ENCODE measurements at regions not wholly inside any gene's neighbourhood (a gene's known extent, or its start where the extent isn't known, plus 50 kb on each side); places are given as distances from the start of the nearest gene placed in this dataset.

DNA sequence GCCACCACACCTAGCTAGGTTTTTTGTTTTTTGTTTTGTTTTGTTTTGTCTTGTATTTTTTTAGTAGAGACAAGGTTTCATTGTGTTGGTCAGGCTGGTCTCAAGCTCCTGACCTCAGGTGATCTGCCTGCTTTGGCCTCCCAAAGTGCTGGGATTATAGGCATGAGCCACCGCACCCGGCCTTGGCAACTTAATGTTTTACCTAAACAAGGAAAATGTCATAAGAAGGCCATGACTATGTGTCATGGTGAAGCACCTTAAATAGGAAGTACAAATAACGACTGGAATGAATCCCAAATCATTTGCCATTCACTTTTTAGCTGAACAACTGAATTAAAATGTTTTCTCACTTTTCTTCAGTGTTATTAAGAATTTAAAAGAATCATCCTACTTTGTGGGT, 465.2 kb downstream of the KCTD12 start:
- DNase-seq (ENCODE audit: low read depth in 1 of 2, low spot score in 1 of 2), result no peak
- TF ChIP-seq, protein P1, sequence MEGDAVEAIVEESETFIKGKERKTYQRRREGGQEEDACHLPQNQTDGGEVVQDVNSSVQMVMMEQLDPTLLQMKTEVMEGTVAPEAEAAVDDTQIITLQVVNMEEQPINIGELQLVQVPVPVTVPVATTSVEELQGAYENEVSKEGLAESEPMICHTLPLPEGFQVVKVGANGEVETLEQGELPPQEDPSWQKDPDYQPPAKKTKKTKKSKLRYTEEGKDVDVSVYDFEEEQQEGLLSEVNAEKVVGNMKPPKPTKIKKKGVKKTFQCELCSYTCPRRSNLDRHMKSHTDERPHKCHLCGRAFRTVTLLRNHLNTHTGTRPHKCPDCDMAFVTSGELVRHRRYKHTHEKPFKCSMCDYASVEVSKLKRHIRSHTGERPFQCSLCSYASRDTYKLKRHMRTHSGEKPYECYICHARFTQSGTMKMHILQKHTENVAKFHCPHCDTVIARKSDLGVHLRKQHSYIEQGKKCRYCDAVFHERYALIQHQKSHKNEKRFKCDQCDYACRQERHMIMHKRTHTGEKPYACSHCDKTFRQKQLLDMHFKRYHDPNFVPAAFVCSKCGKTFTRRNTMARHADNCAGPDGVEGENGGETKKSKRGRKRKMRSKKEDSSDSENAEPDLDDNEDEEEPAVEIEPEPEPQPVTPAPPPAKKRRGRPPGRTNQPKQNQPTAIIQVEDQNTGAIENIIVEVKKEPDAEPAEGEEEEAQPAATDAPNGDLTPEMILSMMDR (IDR thresholded peaks at IDR 0.05; ENCODE audit: insufficient read depth, low read length), result no peak
- TF ChIP-seq SPI1 (IDR thresholded peaks at IDR 0.05; ENCODE audit: borderline replicate concordance, low read depth) (no peak), POLR2AphosphoS5 (IDR thresholded peaks at IDR 0.05; ENCODE audit: low read depth) (no peak), GABPA (IDR thresholded peaks at IDR 0.05; ENCODE audit: low read depth) (no peak), REST (IDR thresholded peaks at IDR 0.05; ENCODE audit: insufficient replicate concordance, low read depth) (no peak)
- no peak overlapping the region for H3K4me3 ChIP-seq (replicated peaks; ENCODE audit: insufficient read depth, low read length)
- H3K27me3 ChIP-seq (ENCODE audit: insufficient read depth, poor library complexity, severe bottlenecking), result no peaks in the 10 kb centered on the region
- no peak overlapping the region for H3K27ac ChIP-seq (replicated peaks)

DNA sequence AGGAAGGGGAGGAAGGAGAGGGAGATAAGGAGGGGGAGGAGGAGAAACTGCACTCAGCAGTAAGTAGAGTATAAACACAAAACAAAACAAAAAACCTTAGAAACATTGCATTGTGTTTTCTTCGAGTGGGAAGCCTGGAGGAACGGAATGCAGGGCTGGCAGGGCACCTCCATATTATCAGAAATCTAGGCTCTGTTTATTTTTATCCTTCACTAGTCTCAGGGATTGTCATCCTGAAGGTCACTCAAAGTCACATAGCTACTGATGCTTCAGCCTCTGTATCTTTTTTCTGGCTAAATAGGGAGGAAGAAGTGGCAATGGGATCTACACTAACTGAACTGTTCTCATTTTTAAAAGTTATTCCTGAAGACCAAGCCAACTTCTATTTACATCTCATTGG, 467.8 kb downstream of the KCTD12 start:
- DNase-seq (ENCODE audit: low read depth in 1 of 2, low spot score in 1 of 2), result no peak
- no peak overlapping the region for H3K4me3 ChIP-seq (replicated peaks; ENCODE audit: insufficient read depth, low read length)
- no peak overlapping the region for H3K27ac ChIP-seq (replicated peaks)
- no peaks in the 10 kb centered on the region for H3K27me3 ChIP-seq (ENCODE audit: insufficient read depth, poor library complexity, severe bottlenecking)
- TF ChIP-seq REST (IDR thresholded peaks at IDR 0.05; ENCODE audit: insufficient replicate concordance, low read depth), result no peak
- no peak for TF ChIP-seq SPI1 (IDR thresholded peaks at IDR 0.05; ENCODE audit: borderline replicate concordance, low read depth)
- no peak for TF ChIP-seq POLR2AphosphoS5 (IDR thresholded peaks at IDR 0.05; ENCODE audit: low read depth)
- TF ChIP-seq, protein P1 (IDR thresholded peaks at IDR 0.05; ENCODE audit: insufficient read depth, low read length), result no peak
- TF ChIP-seq GABPA (IDR thresholded peaks at IDR 0.05; ENCODE audit: low read depth), result no peak

- Histone ChIP-seq H3K4me3 (replicated peaks; ENCODE audit: insufficient read depth, low read length) (no peak overlapping the region), H3K27ac (replicated peaks) (no peak overlapping the region), H3K27me3 (ENCODE audit: insufficient read depth, poor library complexity, severe bottlenecking) (no peaks in the 10 kb centered on the region)
- DNase-seq (ENCODE audit: low read depth in 1 of 2, low spot score in 1 of 2), result no peak
- TF ChIP-seq REST (IDR thresholded peaks at IDR 0.05; ENCODE audit: insufficient replicate concordance, low read depth) (no peak), SPI1 (IDR thresholded peaks at IDR 0.05; ENCODE audit: borderline replicate concordance, low read depth) (no peak), POLR2AphosphoS5 (IDR thresholded peaks at IDR 0.05; ENCODE audit: low read depth) (no peak), GABPA (IDR thresholded peaks at IDR 0.05; ENCODE audit: low read depth) (no peak)
- TF ChIP-seq, protein P1 (IDR thresholded peaks at IDR 0.05; ENCODE audit: insufficient read depth, low read length), result no peak
These were observed 471.9 kb downstream of the KCTD12 start for GRCh38 chr13:76414320-76414719.
